Neural crest cell (in vitro differentiated cells): ENCODE measurements at regions not wholly inside any gene's neighbourhood (a gene's known extent, or its start where the extent isn't known, plus 50 kb on each side); places are given as distances from the start of the nearest gene placed in this dataset.

Experiments
- DNase-seq: peaks from one replicate; pipeline ENCODE4 v3.0.0; 2021; ENCODE audit warnings: low read depth, mixed read lengths, low spot score
- H3K27ac Mint-ChIP-seq: one replicate; pipeline ENCODE4 v1.8.0; 2021; ENCODE audit warnings: mild to moderate bottlenecking, mixed read lengths; ENCODE audit not compliant: unreplicated experiment
- H3K27me3 Mint-ChIP-seq: 2 replicates; pipeline ENCODE4 v1.8.0; 2021; ENCODE audit warnings: low read depth, mild to moderate bottlenecking, mixed read lengths
- H3K36me3 Mint-ChIP-seq: 2 replicates; pipeline ENCODE4 v1.8.0; 2021; ENCODE audit warnings: low read depth, mild to moderate bottlenecking, mixed read lengths
- H3K4me1 Mint-ChIP-seq: 2 replicates; pipeline ENCODE4 v1.8.0; 2021; ENCODE audit warnings: mixed read lengths
- H3K4me3 Mint-ChIP-seq: one replicate; pipeline ENCODE4 v1.8.0; 2021; ENCODE audit warnings: mild to moderate bottlenecking, mixed read lengths
- H3K9me3 Mint-ChIP-seq: 2 replicates; pipeline ENCODE4 v1.8.0; 2021; ENCODE audit warnings: mixed read lengths
- CTCF ChIP-seq: fragments of 200-600 bp; sonication (generic); conservative IDR thresholded peaks from 2 replicates; pipeline ENCODE4 v1.5.0; 2021; ENCODE audit warnings: antibody characterized with exemption, mild to moderate bottlenecking

- Mint-ChIP-seq H3K36me3 (no peaks in the 10 kb centered on the region), H3K27ac (no peak overlapping the region), H3K4me1 (no peaks in the 10 kb centered on the region), H3K4me3 (no peak overlapping the region), H3K9me3 (peaks cover 4% of the 10 kb centered on the region), H3K27me3 (no peaks in the 10 kb centered on the region)
- no peak for TF ChIP-seq CTCF
- no peak for DNase-seq
Measured at GRCh38 chr7:115435178-115435577, 513.3 kb downstream of the MDFIC start.

GRCh38 chr7:115429918-115430317 lies 508.0 kb downstream of the MDFIC start:
- Mint-ChIP-seq H3K9me3 (no peaks in the 10 kb centered on the region), H3K4me3 (no peak overlapping the region), H3K27ac (no peak overlapping the region), H3K36me3 (no peaks in the 10 kb centered on the region), H3K4me1 (no peaks in the 10 kb centered on the region), H3K27me3 (no peaks in the 10 kb centered on the region)
- TF ChIP-seq CTCF: no peak
- DNase-seq: no peak

GRCh38 chr7:115417662-115418061 lies 495.8 kb downstream of the MDFIC start:
- Mint-ChIP-seq H3K36me3 (no peaks in the 10 kb centered on the region), H3K27me3 (no peaks in the 10 kb centered on the region), H3K27ac (no peak overlapping the region), H3K4me1 (no peaks in the 10 kb centered on the region), H3K4me3 (no peak overlapping the region), H3K9me3 (no peaks in the 10 kb centered on the region)
- DNase-seq: no peak
- TF ChIP-seq CTCF: no peak

GRCh38 chr7:115410972-115411686 lies 489.2 kb downstream of the MDFIC start:
- TF ChIP-seq CTCF: no peak
- Mint-ChIP-seq H3K9me3 (peaks cover 5% of the 10 kb centered on the region), H3K27me3 (no peaks in the 10 kb centered on the region), H3K27ac (no peak overlapping the region), H3K4me1 (no peaks in the 10 kb centered on the region), H3K4me3 (no peak overlapping the region), H3K36me3 (no peaks in the 10 kb centered on the region)
- no peak for DNase-seq

GRCh38 chr7:115410434-115410820 lies 488.5 kb downstream of the MDFIC start:
- Mint-ChIP-seq H3K4me1 (no peaks in the 10 kb centered on the region), H3K4me3 (no peak overlapping the region), H3K27ac (no peak overlapping the region), H3K9me3 (peaks cover 5% of the 10 kb centered on the region), H3K27me3 (no peaks in the 10 kb centered on the region), H3K36me3 (no peaks in the 10 kb centered on the region)
- DNase-seq: no peak
- TF ChIP-seq CTCF: no peak
